H1 (cell line): ENCODE measurements at regions not wholly inside any gene's neighbourhood (a gene's known extent, or its start where the extent isn't known, plus 50 kb on each side); places are given as distances from the start of the nearest gene placed in this dataset.

Experiments
- CTCF ChIA-PET: fragments of 300-600 bp; sonication (Branson Sonifier 250); formaldehyde crosslinking; loops from one replicate; lab custom pipeline; 2021; ENCODE audit not compliant: partially characterized antibody; lab: Charles Lee
- POLR2A ChIA-PET: fragments of 300-600 bp; sonication (Branson Sonifier 250); formaldehyde crosslinking; loops from one replicate; lab custom pipeline; 2021; ENCODE audit warnings: inconsistent platforms; ENCODE audit not compliant: partially characterized antibody; lab: Charles Lee
- DNase-seq, 2 experiments: peaks; one replicate each; pipeline versions ENCODE4 v3.0.0 to v3.0.0-alpha.2; 2010 to 2022; ENCODE audit warnings: low spot score in 2 of 2, low read depth in 1 of 2, mixed read lengths in 1 of 2
- FAIRE-seq: peaks from 2 replicates; lab custom pipeline; 2011; peaks lifted over from hg19 to GRCh38; lab: Jason Lieb, UNC
- H2AFZ ChIP-seq: 2 replicates; pipeline ENCODE4 v1.8.1; 2012; ENCODE audit warnings: low read length, inconsistent platforms
- H2AK5ac ChIP-seq: 2 replicates; pipeline ENCODE4 v1.6.1; 2013; ENCODE audit warnings: low read depth, low read length
- H2BK120ac ChIP-seq: replicated peaks from 2 replicates; pipeline ENCODE3; 2013; ENCODE audit warnings: low read depth, low read length, inconsistent platforms
- H2BK12ac ChIP-seq: 2 replicates; pipeline ENCODE4 v1.6.1; 2013; ENCODE audit warnings: low read depth, low read length
- H2BK15ac ChIP-seq: 2 replicates; pipeline ENCODE4 v1.6.1; 2013; ENCODE audit warnings: low read length
- H2BK20ac ChIP-seq: 2 replicates; pipeline ENCODE4 v1.6.1; 2013; ENCODE audit warnings: low read length
- H2BK5ac ChIP-seq: 2 replicates; pipeline ENCODE4 v1.6.1; 2013; ENCODE audit warnings: low read depth, low read length
- H3K14ac ChIP-seq: 2 replicates; pipeline ENCODE4 v1.6.1; 2013; ENCODE audit warnings: inconsistent platforms; ENCODE audit not compliant: insufficient read length
- H3K18ac ChIP-seq: 2 replicates; pipeline ENCODE4 v1.6.1; 2013; ENCODE audit warnings: low read length; ENCODE audit errors: extremely low read depth
- H3K23ac ChIP-seq: 2 replicates; pipeline ENCODE4 v1.6.1; 2013; ENCODE audit warnings: inconsistent platforms; ENCODE audit not compliant: insufficient read length
- H3K23me2 ChIP-seq: 2 replicates; pipeline ENCODE4 v1.6.1; 2013; ENCODE audit warnings: low read depth, low read length
- H3K27ac ChIP-seq: 2 replicates; pipeline ENCODE4 v1.6.1; 2011; ENCODE audit warnings: low read depth, low read length, inconsistent platforms
- H3K27me3 ChIP-seq, 4 experiments: replicated peaks in 1 of 4; 1 replicate in 1 of 4; 2 replicates in 3 of 4; pipeline versions ENCODE4 v1.6.1 to v1.8.1; 2011 to 2013; ENCODE audit warnings: low read length in 3 of 4, mild to moderate bottlenecking in 3 of 4, inconsistent platforms in 2 of 4, mixed read lengths in 2 of 4, moderate library complexity in 1 of 4; ENCODE audit not compliant: control insufficient read depth in 3 of 4, insufficient read depth in 3 of 4; ENCODE audit errors: extremely low read depth in 1 of 4
- H3K36me3 ChIP-seq, 4 experiments: 2 replicates each; pipeline versions ENCODE4 v1.6.1 to v1.8.1; 2011 to 2013; ENCODE audit warnings: mild to moderate bottlenecking in 4 of 4, low read length in 3 of 4, moderate library complexity in 2 of 4, control low read depth in 1 of 4, inconsistent platforms in 1 of 4; ENCODE audit not compliant: insufficient read depth in 4 of 4, control insufficient read depth in 2 of 4
- H3K4ac ChIP-seq: replicated peaks from 2 replicates; pipeline ENCODE3; 2013; ENCODE audit warnings: low read length, low read depth, mixed read lengths, inconsistent platforms; ENCODE audit not compliant: insufficient read length
- H3K4me1 ChIP-seq, 4 experiments: replicated peaks in 1 of 4; 1 replicate in 1 of 4; 2 replicates in 3 of 4; pipeline versions ENCODE4 v1.6.1 to v1.8.1; 2011 to 2013; ENCODE audit warnings: low read length in 3 of 4, inconsistent platforms in 2 of 4, mixed read lengths in 1 of 4; ENCODE audit not compliant: insufficient read depth in 4 of 4, control insufficient read depth in 3 of 4
- H3K4me2 ChIP-seq, 2 experiments: 2 replicates each; pipeline versions ENCODE4 v1.6.1 to v1.8.1; 2011 to 2013; ENCODE audit warnings: low read depth in 2 of 2, low read length in 2 of 2, control low read depth in 1 of 2, inconsistent platforms in 1 of 2, mild to moderate bottlenecking in 1 of 2; ENCODE audit not compliant: insufficient read depth in 1 of 2
- H3K4me3 ChIP-seq, 4 experiments: fragments of 200-600, 300-600 bp in 1 of 4; sonication (generic), shearing (Covaris generic), sonication (Bioruptor Twin) in 1 of 4; 2 replicates each; pipeline versions ENCODE4 v1.5.1 to v1.8.1; 2011 to 2016; ENCODE audit warnings: low read length in 4 of 4, low read depth in 3 of 4, control low read depth in 2 of 4, inconsistent platforms in 2 of 4, mild to moderate bottlenecking in 2 of 4, mixed read lengths in 1 of 4, moderate library complexity in 1 of 4; ENCODE audit not compliant: insufficient read depth in 2 of 4; ENCODE audit errors: extremely low read depth in 1 of 4
- H3K56ac ChIP-seq: replicated peaks from 2 replicates; pipeline ENCODE3; 2013; ENCODE audit warnings: low read depth, mild to moderate bottlenecking, mixed read lengths, low read length, inconsistent platforms; ENCODE audit not compliant: insufficient read length
- H3K79me1 ChIP-seq: 2 replicates; pipeline ENCODE4 v1.6.1; 2013; ENCODE audit warnings: low read depth, low read length, control low read depth
- H3K79me2 ChIP-seq, 2 experiments: 2 replicates each; pipeline versions ENCODE4 v1.6.1 to v1.8.1; 2012 to 2013; ENCODE audit warnings: low read length in 2 of 2, mild to moderate bottlenecking in 2 of 2, inconsistent platforms in 1 of 2; ENCODE audit not compliant: insufficient read depth in 2 of 2, control insufficient read depth in 1 of 2
- H3K9ac ChIP-seq, 4 experiments: replicated peaks in 1 of 4; 1 replicate in 1 of 4; 2 replicates in 3 of 4; pipeline versions ENCODE4 v1.6.1 to v1.8.1; 2011 to 2013; ENCODE audit warnings: low read depth in 3 of 4, low read length in 3 of 4, control low read depth in 2 of 4, mild to moderate bottlenecking in 2 of 4, moderate library complexity in 2 of 4, inconsistent platforms in 1 of 4; ENCODE audit errors: extremely low read depth in 1 of 4
- H3K9me3 ChIP-seq, 2 experiments: 2 replicates each; pipeline versions ENCODE4 v1.6.1 to v1.8.1; 2012 to 2013; ENCODE audit warnings: mild to moderate bottlenecking in 2 of 2, moderate library complexity in 2 of 2, control low read depth in 1 of 2, inconsistent platforms in 1 of 2, low read depth in 1 of 2, low read length in 1 of 2, mixed read lengths in 1 of 2; ENCODE audit not compliant: insufficient read depth in 2 of 2
- H4K20me1 ChIP-seq, 2 experiments: replicated peaks in 1 of 2; 2 replicates each; pipeline versions ENCODE3 to v1.8.1; 2011 to 2013; ENCODE audit warnings: inconsistent platforms in 2 of 2, low read length in 2 of 2, mild to moderate bottlenecking in 1 of 2; ENCODE audit not compliant: insufficient read depth in 2 of 2, control insufficient read depth in 1 of 2
- H4K5ac ChIP-seq: 2 replicates; pipeline ENCODE4 v1.6.1; 2013; ENCODE audit warnings: low read length, low read depth, mixed read lengths, inconsistent platforms; ENCODE audit not compliant: insufficient read length
- H4K8ac ChIP-seq: 2 replicates; pipeline ENCODE4 v1.8.0; 2013; ENCODE audit warnings: mild to moderate bottlenecking, moderate library complexity, low read length, inconsistent platforms; ENCODE audit not compliant: insufficient read depth; ENCODE audit errors: extremely low read depth
- H4K91ac ChIP-seq: replicated peaks from 2 replicates; pipeline ENCODE3; 2013; ENCODE audit warnings: low read length, mixed read lengths, inconsistent platforms; ENCODE audit not compliant: insufficient read length
- CBX5 ChIP-seq: fragments of 300-800, 300-1000 bp; sonication (generic); IDR thresholded peaks from 2 replicates; pipeline ENCODE4 v1.7.1; 2016; ENCODE audit warnings: antibody characterized with exemption, low read length, low read depth
- CREB1 ChIP-seq: IDR thresholded peaks from 2 replicates; pipeline ENCODE4 v1.6.1; 2012; ENCODE audit warnings: inconsistent platforms
- EGR1 ChIP-seq: IDR thresholded peaks from 2 replicates; pipeline ENCODE4 v1.6.1; 2011; ENCODE audit warnings: low read depth, low read length, borderline replicate concordance
- GABPA ChIP-seq: IDR thresholded peaks from 2 replicates; pipeline ENCODE4 v1.6.1; 2011; ENCODE audit warnings: mild to moderate bottlenecking, low read length, moderate library complexity, borderline replicate concordance; ENCODE audit not compliant: insufficient read depth
- GTF2F1 ChIP-seq: IDR thresholded peaks from 2 replicates; pipeline ENCODE4 v1.6.1; 2012; ENCODE audit warnings: low read depth, low read length, improper control_type of control experiment, borderline replicate concordance
- HDAC2 ChIP-seq, 2 experiments: fragments of 300-600 bp in 1 of 2; sonication (generic) in 1 of 2; IDR thresholded peaks; 2 replicates each; pipeline ENCODE4 v1.6.1; 2011 to 2012; ENCODE audit warnings: low read depth in 2 of 2, low read length in 2 of 2, mild to moderate bottlenecking in 2 of 2, moderate library complexity in 2 of 2, borderline replicate concordance in 1 of 2, inconsistent platforms in 1 of 2
- HDAC6 ChIP-seq: IDR thresholded peaks from one replicate; pipeline ENCODE4 v1.7.1; 2012; ENCODE audit warnings: low read depth, mild to moderate bottlenecking, inconsistent platforms, low read length, moderate library complexity
- POLR2AphosphoS5 ChIP-seq: IDR thresholded peaks from 2 replicates; pipeline ENCODE4 v1.6.1; 2011; ENCODE audit warnings: low read depth, low read length
- RXRA ChIP-seq: IDR thresholded peaks from 2 replicates; pipeline ENCODE4 v1.6.1; 2011; ENCODE audit warnings: low read depth, mild to moderate bottlenecking, low read length, moderate library complexity; ENCODE audit not compliant: insufficient read depth
- SAP30 ChIP-seq: fragments of 300-600 bp; sonication (generic); IDR thresholded peaks from 2 replicates; pipeline ENCODE4 v1.7.1; 2012; ENCODE audit warnings: low read length, moderate library complexity, mild to moderate bottlenecking, inconsistent platforms; ENCODE audit not compliant: insufficient read depth, insufficient replicate concordance
- SUZ12 ChIP-seq: fragments of 200-600 bp; sonication (generic); IDR thresholded peaks from 2 replicates; pipeline ENCODE4 v1.6.1; 2012; ENCODE audit warnings: mild to moderate bottlenecking, inconsistent platforms, low read length, moderate library complexity, mixed read lengths
- ZNF274 ChIP-seq: IDR thresholded peaks from 2 replicates; pipeline ENCODE4 v1.7.0; 2012; ENCODE audit warnings: low read length, borderline replicate concordance; ENCODE audit errors: extremely low read depth
- WGBS, 2 experiments: shearing (Covaris generic) in 1 of 2; methylation state at CpG; one replicate each; pipeline versions ENCODE4 v1.1.6 to v1.1.7; 2013 to 2015; ENCODE audit warnings: low lambda C conversion rate in 2 of 2, mixed read lengths in 2 of 2, inconsistent platforms in 1 of 2, low coverage in 1 of 2, missing lambda C conversion rate in 1 of 2; ENCODE audit not compliant: insufficient replicate concordance in 2 of 2, insufficient coverage in 1 of 2, insufficient read length in 1 of 2; ENCODE audit errors: extremely low coverage in 1 of 2, missing lambda C conversion rate in 1 of 2; 5-methylcytosine and 5-hydroxymethylcytosine counted together
- TF ChIP-seq, protein P1 (sequence below): IDR thresholded peaks from 2 replicates; pipeline ENCODE4 v1.6.1; 2011; ENCODE audit warnings: low read length, improper control_type of control experiment

DNA sequence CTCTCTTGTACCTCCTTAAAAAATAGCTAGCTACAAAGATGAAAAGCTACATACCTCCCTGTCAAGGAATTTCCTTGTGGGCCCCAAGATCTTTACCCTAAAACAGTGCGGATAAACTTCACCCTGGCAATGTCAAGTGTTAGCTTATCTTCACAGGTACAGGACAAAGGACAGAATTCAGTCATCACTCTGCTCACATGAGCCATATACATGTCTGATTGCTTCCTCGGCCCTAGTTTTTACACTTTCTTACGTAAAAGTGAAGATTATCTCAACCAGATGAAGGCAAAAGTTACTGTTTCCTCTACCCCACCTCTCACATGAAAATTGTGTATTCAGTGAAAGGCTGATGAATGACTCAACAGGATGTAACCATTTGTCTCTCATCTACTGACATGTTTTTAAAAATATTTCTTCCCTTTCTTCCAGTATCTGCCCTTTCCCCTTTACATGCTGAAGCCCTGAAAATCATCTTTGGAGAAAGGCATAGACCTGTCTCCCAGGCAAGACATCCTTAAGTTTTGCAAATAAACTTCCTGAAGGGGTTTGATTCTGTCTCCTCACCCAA, 890.1 kb downstream of the GALC start:
- Histone ChIP-seq H4K20me1 (no peaks in the 10 kb centered on the region), H3K27me3 (no peaks in the 10 kb centered on the region; a peak in 1 of 7 replicates), H3K4ac (no peak overlapping the region), H3K23ac (no peak overlapping the region), H2AK5ac (no peak overlapping the region), H3K9ac (no peak overlapping the region), H2BK120ac (no peak overlapping the region), H3K18ac (no peak overlapping the region), H2BK15ac (no peak overlapping the region), H3K56ac (no peak overlapping the region), H2BK20ac (no peak overlapping the region), H3K14ac (no peak overlapping the region), H4K91ac (no peak overlapping the region), H3K4me1 (no peaks in the 10 kb centered on the region; a peak in 1 of 7 replicates), H3K79me2 (no peaks in the 10 kb centered on the region), H4K5ac (no peak overlapping the region), H2BK12ac (no peak overlapping the region), H2BK5ac (no peak overlapping the region), H3K23me2 (no peaks in the 10 kb centered on the region), H3K36me3 (no peaks in the 10 kb centered on the region), H3K27ac (no peak overlapping the region), H2AFZ (peak overlapping the region; percentile 79; the same call in 1 of the 2 replicates), H3K4me3 (no peak overlapping the region), H4K8ac (no peak overlapping the region), H3K9me3 (no peaks in the 10 kb centered on the region), H3K79me1 (no peaks in the 10 kb centered on the region), H3K4me2 (no peak overlapping the region)
- POLR2A ChIA-PET: no interaction called here
- 98% methylated on average over 3 of the region's 3 CpGs; no CpG with 5 or more reads in 1 of the 2 experiments for WGBS, 2 experiments
- CTCF ChIA-PET: interaction anchor here (0.7 to 2.1 kb wide), 3 partner anchors 10 to 1391 kb away, joined by 3 to 6 read pairs (median 3); no protein-coding TSS in a partner anchor
- FAIRE-seq (no peak), DNase-seq (no peak)
- TF ChIP-seq, protein P1, sequence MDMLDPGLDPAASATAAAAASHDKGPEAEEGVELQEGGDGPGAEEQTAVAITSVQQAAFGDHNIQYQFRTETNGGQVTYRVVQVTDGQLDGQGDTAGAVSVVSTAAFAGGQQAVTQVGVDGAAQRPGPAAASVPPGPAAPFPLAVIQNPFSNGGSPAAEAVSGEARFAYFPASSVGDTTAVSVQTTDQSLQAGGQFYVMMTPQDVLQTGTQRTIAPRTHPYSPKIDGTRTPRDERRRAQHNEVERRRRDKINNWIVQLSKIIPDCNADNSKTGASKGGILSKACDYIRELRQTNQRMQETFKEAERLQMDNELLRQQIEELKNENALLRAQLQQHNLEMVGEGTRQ: no peak
- TF ChIP-seq GABPA: no peak
- TF ChIP-seq CREB1: no peak
- TF ChIP-seq POLR2AphosphoS5: no peak
- no peak for TF ChIP-seq GTF2F1
- TF ChIP-seq RXRA: no peak
- no peak for TF ChIP-seq CBX5
- no peak for TF ChIP-seq HDAC2 (IDR thresholded peaks at IDR 0.05; ENCODE audit: borderline replicate concordance in 1 of 2, low read depth in 2 of 2, low read length in 2 of 2)
- TF ChIP-seq SAP30: no peak
- no peak for TF ChIP-seq HDAC6
- TF ChIP-seq EGR1: no peak
- TF ChIP-seq ZNF274: no peak
- no peak for TF ChIP-seq SUZ12
